ENCODE measurements at regions not wholly inside any gene's neighbourhood (a gene's known extent, or its start where the extent isn't known, plus 50 kb on each side); places are given as distances from the start of the nearest gene placed in this dataset.

GRCh38 chr11:113549611-113550578 lies 74.7 kb upstream of the DRD2 start:
- no peaks in the 10 kb centered on the region for H3K79me2 ChIP-seq
- H3K4me1 ChIP-seq = no peaks in the 10 kb centered on the region
- no peaks in the 10 kb centered on the region for H3K9me3 ChIP-seq (ENCODE audit: control insufficient read depth, low read length)
- no peak overlapping the region for H3K9ac ChIP-seq
- TF ChIP-seq, protein P1, sequence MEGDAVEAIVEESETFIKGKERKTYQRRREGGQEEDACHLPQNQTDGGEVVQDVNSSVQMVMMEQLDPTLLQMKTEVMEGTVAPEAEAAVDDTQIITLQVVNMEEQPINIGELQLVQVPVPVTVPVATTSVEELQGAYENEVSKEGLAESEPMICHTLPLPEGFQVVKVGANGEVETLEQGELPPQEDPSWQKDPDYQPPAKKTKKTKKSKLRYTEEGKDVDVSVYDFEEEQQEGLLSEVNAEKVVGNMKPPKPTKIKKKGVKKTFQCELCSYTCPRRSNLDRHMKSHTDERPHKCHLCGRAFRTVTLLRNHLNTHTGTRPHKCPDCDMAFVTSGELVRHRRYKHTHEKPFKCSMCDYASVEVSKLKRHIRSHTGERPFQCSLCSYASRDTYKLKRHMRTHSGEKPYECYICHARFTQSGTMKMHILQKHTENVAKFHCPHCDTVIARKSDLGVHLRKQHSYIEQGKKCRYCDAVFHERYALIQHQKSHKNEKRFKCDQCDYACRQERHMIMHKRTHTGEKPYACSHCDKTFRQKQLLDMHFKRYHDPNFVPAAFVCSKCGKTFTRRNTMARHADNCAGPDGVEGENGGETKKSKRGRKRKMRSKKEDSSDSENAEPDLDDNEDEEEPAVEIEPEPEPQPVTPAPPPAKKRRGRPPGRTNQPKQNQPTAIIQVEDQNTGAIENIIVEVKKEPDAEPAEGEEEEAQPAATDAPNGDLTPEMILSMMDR (IDR thresholded peaks at IDR 0.05) = no peak
- H3K4me3 ChIP-seq (ENCODE audit: low read depth, low read length) = no peak overlapping the region
- H3K36me3 ChIP-seq (ENCODE audit: control insufficient read depth, insufficient read depth, low read length) = no peaks in the 10 kb centered on the region
- no peak overlapping the region for H3K4me2 ChIP-seq (ENCODE audit: low read length)
- H3K27ac ChIP-seq = no peak overlapping the region
- H3K27me3 ChIP-seq (ENCODE audit: control insufficient read depth, insufficient read depth, low read length) = no peaks in the 10 kb centered on the region
- H2AFZ ChIP-seq = no peak overlapping the region

DNA sequence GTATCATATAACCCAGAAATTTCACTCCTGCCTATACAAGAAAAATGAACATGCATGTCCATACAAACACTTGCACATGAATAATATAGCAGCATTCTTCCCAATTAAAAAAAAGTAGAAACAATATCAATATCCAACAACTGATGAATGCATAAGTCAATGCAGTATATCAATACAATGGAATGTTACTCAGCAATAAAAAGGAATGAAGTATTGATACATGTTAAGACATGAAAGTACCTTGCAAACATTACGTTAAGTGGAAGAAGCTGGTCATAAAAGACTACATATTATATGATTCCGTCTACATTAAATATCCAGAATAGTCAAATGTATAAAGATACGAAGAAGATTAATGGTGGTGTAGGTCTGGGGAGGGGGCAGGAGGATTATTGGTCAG lies 73.9 kb upstream of the DRD2 start:
- H3K36me3 ChIP-seq (ENCODE audit: control insufficient read depth, insufficient read depth, low read length) = no peaks in the 10 kb centered on the region
- no peak overlapping the region for H2AFZ ChIP-seq
- H3K27me3 ChIP-seq (ENCODE audit: control insufficient read depth, insufficient read depth, low read length) = no peaks in the 10 kb centered on the region
- no peak overlapping the region for H3K27ac ChIP-seq
- no peaks in the 10 kb centered on the region for H3K79me2 ChIP-seq
- TF ChIP-seq, protein P1 (IDR thresholded peaks at IDR 0.05) = no peak
- no peak overlapping the region for H3K4me2 ChIP-seq (ENCODE audit: low read length)
- no peaks in the 10 kb centered on the region for H3K9me3 ChIP-seq (ENCODE audit: control insufficient read depth, low read length)
- H3K4me1 ChIP-seq = no peaks in the 10 kb centered on the region
- no peak overlapping the region for H3K9ac ChIP-seq
- no peak overlapping the region for H3K4me3 ChIP-seq (ENCODE audit: low read depth, low read length)

DNA sequence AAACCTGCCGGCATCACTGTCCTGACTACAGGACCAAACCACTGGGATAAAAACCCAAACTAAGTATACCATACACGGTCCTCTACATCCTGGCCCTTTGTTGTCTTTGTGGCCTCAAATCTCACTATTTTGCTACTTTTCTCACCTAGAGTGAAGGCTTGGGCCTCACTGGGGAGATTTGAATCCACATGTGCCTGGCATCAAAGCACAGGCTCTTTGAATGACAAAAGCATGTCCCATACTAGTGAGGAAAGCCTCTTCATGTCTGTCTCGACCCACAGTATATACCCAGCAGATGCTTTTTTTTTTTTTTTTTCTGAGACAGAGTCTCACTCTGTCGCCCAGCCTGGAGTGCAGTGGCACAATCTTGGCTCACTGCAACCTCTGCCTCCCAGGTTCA lies 72.5 kb upstream of the DRD2 start:
- no peak overlapping the region for H3K27ac ChIP-seq
- H3K4me1 ChIP-seq = no peaks in the 10 kb centered on the region
- no peaks in the 10 kb centered on the region for H3K36me3 ChIP-seq (ENCODE audit: control insufficient read depth, insufficient read depth, low read length)
- no peak overlapping the region for H3K4me3 ChIP-seq (ENCODE audit: low read depth, low read length)
- no peaks in the 10 kb centered on the region for H3K79me2 ChIP-seq
- H3K27me3 ChIP-seq (ENCODE audit: control insufficient read depth, insufficient read depth, low read length) = no peaks in the 10 kb centered on the region
- H3K9ac ChIP-seq = no peak overlapping the region
- no peak overlapping the region for H2AFZ ChIP-seq
- no peak overlapping the region for H3K4me2 ChIP-seq (ENCODE audit: low read length)
- no peaks in the 10 kb centered on the region for H3K9me3 ChIP-seq (ENCODE audit: control insufficient read depth, low read length)
- TF ChIP-seq, protein P1 (IDR thresholded peaks at IDR 0.05) = no peak

GRCh38 chr11:113546757-113547507 lies 71.7 kb upstream of the DRD2 start:
- TF ChIP-seq, protein P1 (IDR thresholded peaks at IDR 0.05) = no peak

More at GRCh38 chr11:113546757-113547507, 71.7 kb upstream of the DRD2 start:
- Histone ChIP-seq H3K9me3 (ENCODE audit: control insufficient read depth, low read length) (no peaks in the 10 kb centered on the region), H3K79me2 (no peaks in the 10 kb centered on the region), H2AFZ (no peak overlapping the region), H3K27me3 (ENCODE audit: control insufficient read depth, insufficient read depth, low read length) (no peaks in the 10 kb centered on the region), H3K4me2 (ENCODE audit: low read length) (no peak overlapping the region), H3K27ac (no peak overlapping the region), H3K4me1 (no peaks in the 10 kb centered on the region), H3K4me3 (ENCODE audit: low read depth, low read length) (no peak overlapping the region), H3K9ac (no peak overlapping the region), H3K36me3 (ENCODE audit: control insufficient read depth, insufficient read depth, low read length) (no peaks in the 10 kb centered on the region)
